ENCODE measurements at regions not wholly inside any gene's neighbourhood (a gene's known extent, or its start where the extent isn't known, plus 50 kb on each side); places are given as distances from the start of the nearest gene placed in this dataset.

DNA sequence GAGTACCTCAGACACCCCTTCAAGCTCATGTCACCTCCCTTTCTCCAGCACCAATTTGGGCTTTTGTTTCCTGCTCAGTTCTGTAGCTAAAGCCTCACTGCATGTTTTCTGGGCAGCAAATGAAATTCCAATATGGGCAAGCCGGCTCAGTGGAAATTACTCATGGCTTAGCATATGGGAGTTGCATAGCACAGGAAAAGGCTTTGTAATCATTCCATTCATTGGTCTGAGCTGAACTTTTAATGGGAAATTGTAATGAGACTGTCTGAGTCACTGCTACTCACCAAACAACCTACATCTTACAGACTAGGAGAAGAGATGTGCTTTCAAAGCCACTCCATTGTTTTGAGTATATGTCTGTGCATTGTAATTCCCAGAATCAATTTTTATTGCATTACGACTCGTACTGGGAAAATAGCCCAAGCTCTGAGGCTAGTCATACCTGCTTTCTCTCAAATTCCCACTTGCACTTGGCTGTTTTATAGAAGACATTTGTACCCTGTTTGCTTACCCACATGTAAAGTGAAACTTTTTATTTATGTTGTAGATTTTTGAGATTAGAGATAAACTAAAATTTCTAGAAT lies 139.5 kb upstream of the LRATD1 start:
- CTCF ChIA-PET (ENCODE audit: low intra/inter-chr PET ratio) = no interaction called here
- TF ChIP-seq ZNF217 (CRISPR knock-in tag; IDR thresholded peaks at IDR 0.05) (no peak), CREB5 (CRISPR knock-in tag; IDR thresholded peaks at IDR 0.05) (no peak), SP2 (IDR thresholded peaks at IDR 0.05; ENCODE audit: extremely low read depth, low read depth, low read length, poor library complexity, severe bottlenecking) (no peak), ETV5 (CRISPR knock-in tag; IDR thresholded peaks at IDR 0.05; ENCODE audit: low read depth) (no peak), BHLHE40 (IDR thresholded peaks at IDR 0.05; ENCODE audit: low read length) (no peak), ELF2 (CRISPR knock-in tag; IDR thresholded peaks at IDR 0.05) (no peak), ZNF57 (CRISPR knock-in tag; IDR thresholded peaks at IDR 0.05) (no peak), SMARCC2 (IDR thresholded peaks at IDR 0.05; ENCODE audit: low read depth) (no peak), RBM25 (IDR thresholded peaks at IDR 0.05; ENCODE audit: low read depth, low read length, severe bottlenecking) (no peak), MAX (CRISPR knock-in tag; IDR thresholded peaks at IDR 0.05) (no peak)
- TF ChIP-seq, protein P1, sequence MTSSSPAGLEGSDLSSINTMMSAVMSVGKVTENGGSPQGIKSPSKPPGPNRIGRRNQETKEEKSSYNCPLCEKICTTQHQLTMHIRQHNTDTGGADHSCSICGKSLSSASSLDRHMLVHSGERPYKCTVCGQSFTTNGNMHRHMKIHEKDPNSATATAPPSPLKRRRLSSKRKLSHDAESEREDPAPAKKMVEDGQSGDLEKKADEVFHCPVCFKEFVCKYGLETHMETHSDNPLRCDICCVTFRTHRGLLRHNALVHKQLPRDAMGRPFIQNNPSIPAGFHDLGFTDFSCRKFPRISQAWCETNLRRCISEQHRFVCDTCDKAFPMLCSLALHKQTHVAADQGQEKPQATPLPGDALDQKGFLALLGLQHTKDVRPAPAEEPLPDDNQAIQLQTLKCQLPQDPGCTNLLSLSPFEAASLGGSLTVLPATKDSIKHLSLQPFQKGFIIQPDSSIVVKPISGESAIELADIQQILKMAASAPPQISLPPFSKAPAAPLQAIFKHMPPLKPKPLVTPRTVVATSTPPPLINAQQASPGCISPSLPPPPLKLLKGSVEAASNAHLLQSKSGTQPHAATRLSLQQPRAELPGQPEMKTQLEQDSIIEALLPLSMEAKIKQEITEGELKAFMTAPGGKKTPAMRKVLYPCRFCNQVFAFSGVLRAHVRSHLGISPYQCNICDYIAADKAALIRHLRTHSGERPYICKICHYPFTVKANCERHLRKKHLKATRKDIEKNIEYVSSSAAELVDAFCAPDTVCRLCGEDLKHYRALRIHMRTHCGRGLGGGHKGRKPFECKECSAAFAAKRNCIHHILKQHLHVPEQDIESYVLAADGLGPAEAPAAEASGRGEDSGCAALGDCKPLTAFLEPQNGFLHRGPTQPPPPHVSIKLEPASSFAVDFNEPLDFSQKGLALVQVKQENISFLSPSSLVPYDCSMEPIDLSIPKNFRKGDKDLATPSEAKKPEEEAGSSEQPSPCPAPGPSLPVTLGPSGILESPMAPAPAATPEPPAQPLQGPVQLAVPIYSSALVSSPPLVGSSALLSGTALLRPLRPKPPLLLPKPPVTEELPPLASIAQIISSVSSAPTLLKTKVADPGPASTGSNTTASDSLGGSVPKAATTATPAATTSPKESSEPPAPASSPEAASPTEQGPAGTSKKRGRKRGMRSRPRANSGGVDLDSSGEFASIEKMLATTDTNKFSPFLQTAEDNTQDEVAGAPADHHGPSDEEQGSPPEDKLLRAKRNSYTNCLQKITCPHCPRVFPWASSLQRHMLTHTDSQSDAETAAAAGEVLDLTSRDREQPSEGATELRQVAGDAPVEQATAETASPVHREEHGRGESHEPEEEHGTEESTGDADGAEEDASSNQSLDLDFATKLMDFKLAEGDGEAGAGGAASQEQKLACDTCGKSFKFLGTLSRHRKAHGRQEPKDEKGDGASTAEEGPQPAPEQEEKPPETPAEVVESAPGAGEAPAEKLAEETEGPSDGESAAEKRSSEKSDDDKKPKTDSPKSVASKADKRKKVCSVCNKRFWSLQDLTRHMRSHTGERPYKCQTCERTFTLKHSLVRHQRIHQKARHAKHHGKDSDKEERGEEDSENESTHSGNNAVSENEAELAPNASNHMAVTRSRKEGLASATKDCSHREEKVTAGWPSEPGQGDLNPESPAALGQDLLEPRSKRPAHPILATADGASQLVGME (CRISPR knock-in tag; IDR thresholded peaks at IDR 0.05) = no peak
- TF ChIP-seq, protein P2, sequence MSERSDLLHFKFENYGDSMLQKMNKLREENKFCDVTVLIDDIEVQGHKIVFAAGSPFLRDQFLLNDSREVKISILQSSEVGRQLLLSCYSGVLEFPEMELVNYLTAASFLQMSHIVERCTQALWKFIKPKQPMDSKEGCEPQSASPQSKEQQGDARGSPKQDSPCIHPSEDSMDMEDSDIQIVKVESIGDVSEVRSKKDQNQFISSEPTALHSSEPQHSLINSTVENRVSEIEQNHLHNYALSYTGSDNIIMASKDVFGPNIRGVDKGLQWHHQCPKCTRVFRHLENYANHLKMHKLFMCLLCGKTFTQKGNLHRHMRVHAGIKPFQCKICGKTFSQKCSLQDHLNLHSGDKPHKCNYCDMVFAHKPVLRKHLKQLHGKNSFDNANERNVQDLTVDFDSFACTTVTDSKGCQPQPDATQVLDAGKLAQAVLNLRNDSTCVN (CRISPR knock-in tag; IDR thresholded peaks at IDR 0.05) = no peak
- TF ChIP-seq, protein P3, sequence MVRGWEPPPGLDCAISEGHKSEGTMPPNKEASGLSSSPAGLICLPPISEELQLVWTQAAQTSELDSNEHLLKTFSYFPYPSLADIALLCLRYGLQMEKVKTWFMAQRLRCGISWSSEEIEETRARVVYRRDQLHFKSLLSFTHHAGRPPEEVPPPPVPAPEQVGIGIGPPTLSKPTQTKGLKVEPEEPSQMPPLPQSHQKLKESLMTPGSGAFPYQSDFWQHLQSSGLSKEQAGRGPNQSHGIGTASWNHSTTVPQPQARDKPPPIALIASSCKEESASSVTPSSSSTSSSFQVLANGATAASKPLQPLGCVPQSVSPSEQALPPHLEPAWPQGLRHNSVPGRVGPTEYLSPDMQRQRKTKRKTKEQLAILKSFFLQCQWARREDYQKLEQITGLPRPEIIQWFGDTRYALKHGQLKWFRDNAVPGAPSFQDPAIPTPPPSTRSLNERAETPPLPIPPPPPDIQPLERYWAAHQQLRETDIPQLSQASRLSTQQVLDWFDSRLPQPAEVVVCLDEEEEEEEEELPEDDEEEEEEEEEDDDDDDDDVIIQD (CRISPR knock-in tag; IDR thresholded peaks at IDR 0.05) = no peak
- intact Hi-C loops (cut with micrococcal nuclease) = no loop called here
- no peak for ATAC-seq
- no peak overlapping the region for H3K4me3 ChIP-seq
- H4K20me1 ChIP-seq (replicated peaks; ENCODE audit: control insufficient read depth, insufficient read depth, low read length) = no peaks in the 10 kb centered on the region
- H3K36me3 ChIP-seq (ENCODE audit: control insufficient read depth, insufficient read depth, low read length) = no peaks in the 10 kb centered on the region
- WGBS (ENCODE audit: insufficient coverage, low coverage, missing lambda C conversion rate) = 0% methylated on average over 3 of the region's 3 CpGs
- no peak overlapping the region for H3K4me2 ChIP-seq (ENCODE audit: insufficient read depth, low read length)
- no peak for DNase-seq (ENCODE audit: extremely low read depth in 1 of 4, low spot score in 3 of 4)
- no peak overlapping the region for H2AFZ ChIP-seq (ENCODE audit: low read depth, low read length)
- no peaks in the 10 kb centered on the region for H3K79me2 ChIP-seq (ENCODE audit: control insufficient read depth, insufficient read depth, low read length)
- no peaks in the 10 kb centered on the region for H3K9me3 ChIP-seq (replicated peaks; ENCODE audit: control insufficient read depth, insufficient read depth, low read depth, low read length)
- no TSS peak for BruUV-seq (replicated peaks)
- H3K27ac ChIP-seq (ENCODE audit: extremely low read depth, low read depth, low read length) = no peak overlapping the region
- H3K9ac ChIP-seq (ENCODE audit: insufficient read depth in 1 of 2, low read depth in 2 of 2, low read length in 2 of 2) = no peak overlapping the region
- H3K4me1 ChIP-seq (replicated peaks in 1 of 2; ENCODE audit: control insufficient read depth in 2 of 2, insufficient read depth in 2 of 2, low read length in 2 of 2) = no peaks in the 10 kb centered on the region
- no peak for FAIRE-seq
- POLR2A ChIA-PET = no interaction called here
- in situ Hi-C loops (cut with MboI) = no loop called here
- H3K27me3 ChIP-seq (ENCODE audit: control insufficient read depth in 2 of 2, insufficient read depth in 2 of 2, low read length in 2 of 2) = no peaks in the 10 kb centered on the region
- H3K9me1 ChIP-seq (ENCODE audit: control insufficient read depth, insufficient read depth, low read length) = no peaks in the 10 kb centered on the region
